ENCODE measurements at regions not wholly inside any gene's neighbourhood (a gene's known extent, or its start where the extent isn't known, plus 50 kb on each side); places are given as distances from the start of the nearest gene placed in this dataset.
"Not testable (repeated sequence)": the region's sequence is repeated elsewhere in the genome, so short reads cannot be mapped to it uniquely, and the experiment has no call there.

DNA sequence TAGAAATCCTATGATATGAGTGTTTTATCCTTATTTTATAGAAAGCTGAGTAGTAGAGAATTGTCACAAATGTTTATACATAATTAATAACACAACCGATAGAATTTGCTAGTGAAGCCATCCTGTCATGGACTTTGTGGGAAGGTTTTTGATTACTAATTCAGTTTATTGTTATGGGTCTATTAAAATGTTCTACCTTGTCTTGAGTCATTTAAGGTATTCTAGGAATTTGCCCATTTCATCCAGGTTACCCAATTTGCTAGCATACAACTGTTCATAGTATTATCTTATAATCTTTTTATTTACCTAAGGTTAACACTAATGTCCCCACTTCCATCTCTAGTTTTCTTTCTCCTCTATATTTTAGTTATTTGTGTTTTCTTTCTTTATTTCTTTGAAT is 553.1 kb upstream of the ATXN7L3B start:
- H3K27ac ChIP-seq (ENCODE audit: low read depth, low read length) = no peak overlapping the region
- no peak overlapping the region for H3K9ac ChIP-seq (ENCODE audit: low read depth in 1 of 3, low read length in 3 of 3)
- no peaks in the 10 kb centered on the region for H3K27me3 ChIP-seq (ENCODE audit: control insufficient read depth in 3 of 3, insufficient read depth in 3 of 3, low read length in 3 of 3)
- H3K4me3 ChIP-seq (ENCODE audit: low read length in 3 of 3) = no peak overlapping the region
- no peaks in the 10 kb centered on the region for H3K9me3 ChIP-seq (ENCODE audit: control insufficient read depth in 3 of 3, low read length in 3 of 3)
- H3K36me3 ChIP-seq (ENCODE audit: control insufficient read depth in 3 of 3, insufficient read depth in 3 of 3, low read length in 3 of 3) = no peaks in the 10 kb centered on the region
- H3K4me1 ChIP-seq (ENCODE audit: control insufficient read depth in 3 of 3, insufficient read depth in 3 of 3, low read length in 3 of 3) = no peaks in the 10 kb centered on the region

DNA sequence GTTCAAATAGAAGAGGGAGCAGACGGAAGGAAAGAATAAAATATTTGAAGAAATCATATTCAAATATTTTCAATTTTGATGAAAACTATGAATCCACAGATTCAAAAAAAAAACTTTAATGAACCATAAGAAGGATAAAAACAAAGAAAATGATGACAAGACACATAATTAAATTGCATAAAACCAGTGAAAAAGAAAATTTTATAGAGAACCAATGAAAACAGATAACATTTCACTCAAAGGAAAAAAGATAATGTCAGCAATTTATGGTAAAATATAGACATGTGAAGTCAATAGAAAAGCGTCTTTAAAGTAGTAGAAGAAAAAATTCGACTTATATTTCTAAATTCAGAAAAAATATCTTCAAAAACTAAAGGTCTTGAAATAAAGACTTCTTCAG is 546.5 kb upstream of the ATXN7L3B start:
- Histone ChIP-seq H3K4me3 (ENCODE audit: low read length in 3 of 3) (no peak overlapping the region), H3K36me3 (ENCODE audit: control insufficient read depth in 3 of 3, insufficient read depth in 3 of 3, low read length in 3 of 3) (no peaks in the 10 kb centered on the region), H3K27ac (ENCODE audit: low read depth, low read length) (no peak overlapping the region), H3K4me1 (ENCODE audit: control insufficient read depth in 3 of 3, insufficient read depth in 3 of 3, low read length in 3 of 3) (no peaks in the 10 kb centered on the region), H3K9me3 (ENCODE audit: control insufficient read depth in 3 of 3, low read length in 3 of 3) (no peaks in the 10 kb centered on the region), H3K9ac (ENCODE audit: low read depth in 1 of 3, low read length in 3 of 3) (no peak overlapping the region), H3K27me3 (ENCODE audit: control insufficient read depth in 3 of 3, insufficient read depth in 3 of 3, low read length in 3 of 3) (no peaks in the 10 kb centered on the region)

DNA sequence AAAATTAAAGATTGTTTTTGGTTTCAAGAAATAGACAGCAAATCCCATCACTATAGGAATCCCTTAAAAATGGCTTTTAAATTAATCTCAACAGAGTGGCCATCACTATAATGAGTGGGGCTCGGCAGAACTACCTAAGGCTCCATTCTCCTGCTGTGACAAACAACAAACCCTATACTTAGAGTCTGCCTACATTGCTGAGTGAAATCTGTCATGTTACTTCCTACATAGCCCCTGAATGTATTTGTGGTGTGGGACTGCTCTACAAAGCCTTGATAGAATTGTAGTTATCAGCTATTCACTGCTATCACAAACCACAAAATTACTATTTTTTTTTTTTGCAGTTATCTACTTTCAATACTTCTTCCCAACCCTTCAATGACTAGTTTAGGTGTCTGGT is 538.7 kb upstream of the ATXN7L3B start:
- Histone ChIP-seq H3K9ac (ENCODE audit: low read depth in 1 of 3, low read length in 3 of 3) (no peak overlapping the region), H3K9me3 (ENCODE audit: control insufficient read depth in 3 of 3, low read length in 3 of 3) (no peaks in the 10 kb centered on the region), H3K4me3 (ENCODE audit: low read length in 3 of 3) (no peak overlapping the region), H3K27ac (ENCODE audit: low read depth, low read length) (no peak overlapping the region), H3K36me3 (ENCODE audit: control insufficient read depth in 3 of 3, insufficient read depth in 3 of 3, low read length in 3 of 3) (no peaks in the 10 kb centered on the region), H3K4me1 (ENCODE audit: control insufficient read depth in 3 of 3, insufficient read depth in 3 of 3, low read length in 3 of 3) (no peaks in the 10 kb centered on the region), H3K27me3 (ENCODE audit: control insufficient read depth in 3 of 3, insufficient read depth in 3 of 3, low read length in 3 of 3) (no peaks in the 10 kb centered on the region)

DNA sequence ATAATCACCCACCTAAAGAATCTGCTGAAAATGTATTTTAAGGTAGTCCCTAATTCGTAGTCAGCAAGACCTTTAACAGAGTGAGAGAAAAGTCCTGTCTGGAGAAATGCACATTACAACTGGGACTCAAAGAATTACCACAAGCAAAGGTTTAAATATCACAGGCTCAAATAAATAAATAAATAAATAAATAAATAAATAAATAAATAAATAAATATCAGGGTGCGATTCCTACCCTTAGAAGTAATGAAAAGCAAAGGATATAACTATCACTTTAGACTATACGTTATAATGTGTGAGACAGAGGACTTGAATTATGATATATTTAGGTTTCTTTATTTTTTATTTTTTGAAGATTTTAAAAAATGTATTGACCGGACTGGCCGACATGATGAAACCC is 522.5 kb upstream of the ATXN7L3B start:
- Histone ChIP-seq H3K9me3 (ENCODE audit: control insufficient read depth in 3 of 3, low read length in 3 of 3) (no peaks in the 10 kb centered on the region), H3K9ac (ENCODE audit: low read depth in 1 of 3, low read length in 3 of 3) (no peak overlapping the region), H3K4me1 (ENCODE audit: control insufficient read depth in 3 of 3, insufficient read depth in 3 of 3, low read length in 3 of 3) (no peaks in the 10 kb centered on the region)

DNA sequence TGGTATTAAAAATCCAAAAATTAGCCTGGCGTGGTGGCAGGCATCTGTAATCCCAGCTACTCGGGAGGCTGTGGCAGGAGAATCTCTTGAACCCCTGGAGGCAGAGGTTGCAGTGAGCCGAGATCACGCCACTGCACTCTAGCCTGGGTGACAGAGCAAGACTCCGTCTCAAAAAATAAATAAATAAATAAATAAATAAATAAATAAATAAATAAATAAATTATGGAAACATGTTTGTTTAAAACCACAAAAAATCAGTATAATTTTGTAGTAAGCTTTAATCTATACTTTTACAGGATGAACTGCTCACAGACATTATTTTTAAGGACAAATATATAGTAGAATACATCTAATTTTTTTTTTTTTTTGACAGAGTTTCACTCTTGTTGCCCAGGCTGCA is 521.3 kb upstream of the ATXN7L3B start:
- H3K4me3 ChIP-seq (ENCODE audit: low read length in 3 of 3); H3K4me1 ChIP-seq (ENCODE audit: control insufficient read depth in 3 of 3, insufficient read depth in 3 of 3, low read length in 3 of 3); H3K27me3 ChIP-seq (ENCODE audit: control insufficient read depth in 3 of 3, insufficient read depth in 3 of 3, low read length in 3 of 3): not testable (repeated sequence)

More for the DNA sequence above, 522.5 kb upstream of the ATXN7L3B start:
- Histone ChIP-seq H3K27ac (ENCODE audit: low read depth, low read length) (no peak overlapping the region), H3K4me3 (ENCODE audit: low read length in 3 of 3) (no peak overlapping the region), H3K36me3 (ENCODE audit: control insufficient read depth in 3 of 3, insufficient read depth in 3 of 3, low read length in 3 of 3) (no peaks in the 10 kb centered on the region), H3K27me3 (ENCODE audit: control insufficient read depth in 3 of 3, insufficient read depth in 3 of 3, low read length in 3 of 3) (no peaks in the 10 kb centered on the region)

DNA sequence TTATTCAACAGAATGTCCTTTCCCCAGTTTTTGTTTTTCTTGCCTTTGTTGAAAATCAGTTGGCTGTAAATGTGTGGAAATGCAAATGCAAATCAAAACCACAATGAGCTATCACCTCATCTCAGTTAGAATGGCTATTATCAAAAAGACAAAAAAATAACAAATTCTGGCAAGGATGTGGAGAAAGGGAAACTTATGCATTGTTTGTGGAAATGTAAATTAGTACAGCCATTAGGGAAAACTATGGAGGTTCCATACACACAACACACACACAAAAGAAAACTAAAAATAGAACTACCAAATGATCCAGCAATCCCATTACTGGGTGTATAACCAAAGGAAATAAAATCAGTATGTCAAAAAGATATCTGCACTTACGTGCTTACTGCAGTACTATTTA is 518.8 kb upstream of the ATXN7L3B start:
- Histone ChIP-seq H3K27me3 (ENCODE audit: control insufficient read depth in 3 of 3, insufficient read depth in 3 of 3, low read length in 3 of 3) (no peaks in the 10 kb centered on the region), H3K4me3 (ENCODE audit: low read length in 3 of 3) (no peak overlapping the region), H3K27ac (ENCODE audit: low read depth, low read length) (no peak overlapping the region), H3K4me1 (ENCODE audit: control insufficient read depth in 3 of 3, insufficient read depth in 3 of 3, low read length in 3 of 3) (no peaks in the 10 kb centered on the region), H3K36me3 (ENCODE audit: control insufficient read depth in 3 of 3, insufficient read depth in 3 of 3, low read length in 3 of 3) (no peaks in the 10 kb centered on the region), H3K9ac (ENCODE audit: low read depth in 1 of 3, low read length in 3 of 3) (no peak overlapping the region), H3K9me3 (ENCODE audit: control insufficient read depth in 3 of 3, low read length in 3 of 3) (no peaks in the 10 kb centered on the region)

More for the DNA sequence above, 521.3 kb upstream of the ATXN7L3B start:
- not testable (repeated sequence) for H3K36me3 ChIP-seq (ENCODE audit: control insufficient read depth in 3 of 3, insufficient read depth in 3 of 3, low read length in 3 of 3); H3K27ac ChIP-seq (ENCODE audit: low read depth, low read length); H3K9ac ChIP-seq (ENCODE audit: low read depth in 1 of 3, low read length in 3 of 3); H3K9me3 ChIP-seq (ENCODE audit: control insufficient read depth in 3 of 3, low read length in 3 of 3)

DNA sequence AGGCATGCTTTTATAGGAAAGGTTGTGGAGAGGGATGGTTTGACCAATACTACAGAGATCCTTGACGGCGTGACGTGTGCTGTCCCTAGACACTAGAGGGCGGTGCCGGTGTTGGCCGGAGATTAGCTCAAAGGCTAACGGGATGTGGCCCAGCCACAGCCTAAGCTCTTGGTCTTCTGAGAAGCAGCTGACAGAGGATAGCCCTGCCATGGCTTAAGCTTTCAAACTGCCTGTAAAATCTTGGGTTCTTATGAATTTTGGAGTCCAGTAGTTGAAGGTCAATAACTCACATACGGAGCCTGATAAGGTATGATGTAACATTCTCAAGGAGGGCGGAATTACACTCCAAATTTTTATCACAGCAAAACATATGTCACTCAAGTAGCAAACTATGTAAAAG is 515.7 kb upstream of the ATXN7L3B start:
- no peaks in the 10 kb centered on the region for H3K9me3 ChIP-seq (ENCODE audit: control insufficient read depth in 3 of 3, low read length in 3 of 3)
- no peaks in the 10 kb centered on the region for H3K4me1 ChIP-seq (ENCODE audit: control insufficient read depth in 3 of 3, insufficient read depth in 3 of 3, low read length in 3 of 3)
- no peaks in the 10 kb centered on the region for H3K36me3 ChIP-seq (ENCODE audit: control insufficient read depth in 3 of 3, insufficient read depth in 3 of 3, low read length in 3 of 3)
- no peak overlapping the region for H3K4me3 ChIP-seq (ENCODE audit: low read length in 3 of 3)
- no peaks in the 10 kb centered on the region for H3K27me3 ChIP-seq (ENCODE audit: control insufficient read depth in 3 of 3, insufficient read depth in 3 of 3, low read length in 3 of 3)
- no peak overlapping the region for H3K27ac ChIP-seq (ENCODE audit: low read depth, low read length)
- peak overlapping the region in 1 of 3 donors; percentile 4 for H3K9ac ChIP-seq (ENCODE audit: low read depth in 1 of 3, low read length in 3 of 3)

DNA sequence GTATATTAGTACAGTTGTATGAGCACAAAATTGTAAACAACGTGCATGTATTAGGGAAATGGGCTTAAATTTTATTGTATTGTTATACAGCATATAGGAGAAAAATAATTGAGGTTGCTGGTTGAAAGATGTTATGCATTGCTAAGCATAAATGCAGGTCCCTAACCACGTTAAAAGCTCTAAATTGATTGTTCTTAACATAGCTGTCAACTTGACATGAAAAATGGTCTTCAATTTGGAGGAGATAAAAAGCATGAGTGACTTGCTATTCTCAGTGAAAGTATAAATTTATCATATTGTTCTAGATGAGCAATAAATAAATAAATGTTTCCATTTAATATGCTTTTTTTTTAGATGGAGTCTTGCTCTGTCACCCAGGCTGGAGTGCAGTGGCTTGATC is 506.6 kb upstream of the ATXN7L3B start:
- Histone ChIP-seq H3K4me1 (ENCODE audit: control insufficient read depth in 3 of 3, insufficient read depth in 3 of 3, low read length in 3 of 3) (no peaks in the 10 kb centered on the region), H3K9me3 (ENCODE audit: control insufficient read depth in 3 of 3, low read length in 3 of 3) (no peaks in the 10 kb centered on the region), H3K9ac (ENCODE audit: low read depth in 1 of 3, low read length in 3 of 3) (no peak overlapping the region), H3K4me3 (ENCODE audit: low read length in 3 of 3) (no peak overlapping the region), H3K36me3 (ENCODE audit: control insufficient read depth in 3 of 3, insufficient read depth in 3 of 3, low read length in 3 of 3) (no peaks in the 10 kb centered on the region), H3K27ac (ENCODE audit: low read depth, low read length) (no peak overlapping the region), H3K27me3 (ENCODE audit: control insufficient read depth in 3 of 3, insufficient read depth in 3 of 3, low read length in 3 of 3) (no peaks in the 10 kb centered on the region)

DNA sequence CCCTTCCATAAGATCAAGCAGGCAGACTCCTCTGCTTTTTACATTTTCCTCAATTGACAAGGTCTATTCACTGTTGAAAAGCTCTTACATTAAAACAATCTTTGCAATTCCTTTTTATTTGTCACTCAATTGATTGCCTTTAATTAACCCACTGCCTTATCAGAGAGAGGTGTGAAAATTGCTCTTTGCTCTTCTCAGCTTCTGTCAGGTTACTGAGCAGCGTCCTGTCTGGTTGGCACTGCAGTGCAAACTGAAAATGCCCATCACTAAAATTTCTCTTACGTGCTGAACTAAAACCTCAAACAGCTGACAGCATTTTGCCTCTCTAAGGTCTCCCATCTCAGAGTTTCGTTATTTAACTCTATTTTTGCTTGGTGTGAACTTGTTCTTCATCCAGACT is 504.1 kb upstream of the ATXN7L3B start:
- Histone ChIP-seq H3K9ac (ENCODE audit: low read depth in 1 of 3, low read length in 3 of 3) (no peak overlapping the region), H3K4me1 (ENCODE audit: control insufficient read depth in 3 of 3, insufficient read depth in 3 of 3, low read length in 3 of 3) (no peaks in the 10 kb centered on the region), H3K9me3 (ENCODE audit: control insufficient read depth in 3 of 3, low read length in 3 of 3) (no peaks in the 10 kb centered on the region), H3K4me3 (ENCODE audit: low read length in 3 of 3) (no peak overlapping the region), H3K27ac (ENCODE audit: low read depth, low read length) (no peak overlapping the region), H3K36me3 (ENCODE audit: control insufficient read depth in 3 of 3, insufficient read depth in 3 of 3, low read length in 3 of 3) (no peaks in the 10 kb centered on the region), H3K27me3 (ENCODE audit: control insufficient read depth in 3 of 3, insufficient read depth in 3 of 3, low read length in 3 of 3) (no peaks in the 10 kb centered on the region)

DNA sequence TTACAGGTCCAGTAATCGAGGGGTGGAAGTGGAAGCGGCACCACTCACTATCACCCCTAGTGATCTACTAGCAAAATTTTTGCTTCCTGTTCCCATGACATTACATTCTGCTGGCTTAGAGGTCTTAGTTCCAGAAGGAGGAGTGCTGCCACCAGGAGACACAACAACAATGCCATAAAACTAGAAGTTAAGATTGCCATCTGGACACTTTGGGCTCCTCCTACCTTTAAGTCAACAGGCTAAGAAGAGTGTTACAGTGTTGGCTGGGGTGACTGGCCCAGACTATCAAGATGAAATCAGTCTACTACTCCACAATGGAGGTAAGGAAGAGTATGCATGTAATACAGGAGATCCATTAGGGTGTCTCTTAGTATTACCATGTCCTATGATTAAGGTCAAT is 498.5 kb upstream of the ATXN7L3B start:
- not testable (repeated sequence) for H3K36me3 ChIP-seq (ENCODE audit: control insufficient read depth in 3 of 3, insufficient read depth in 3 of 3, low read length in 3 of 3); H3K4me3 ChIP-seq (ENCODE audit: low read length in 3 of 3); H3K9ac ChIP-seq (ENCODE audit: low read depth in 1 of 3, low read length in 3 of 3); H3K27ac ChIP-seq (ENCODE audit: low read depth, low read length); H3K27me3 ChIP-seq (ENCODE audit: control insufficient read depth in 3 of 3, insufficient read depth in 3 of 3, low read length in 3 of 3); H3K9me3 ChIP-seq (ENCODE audit: control insufficient read depth in 3 of 3, low read length in 3 of 3); H3K4me1 ChIP-seq (ENCODE audit: control insufficient read depth in 3 of 3, insufficient read depth in 3 of 3, low read length in 3 of 3)

DNA sequence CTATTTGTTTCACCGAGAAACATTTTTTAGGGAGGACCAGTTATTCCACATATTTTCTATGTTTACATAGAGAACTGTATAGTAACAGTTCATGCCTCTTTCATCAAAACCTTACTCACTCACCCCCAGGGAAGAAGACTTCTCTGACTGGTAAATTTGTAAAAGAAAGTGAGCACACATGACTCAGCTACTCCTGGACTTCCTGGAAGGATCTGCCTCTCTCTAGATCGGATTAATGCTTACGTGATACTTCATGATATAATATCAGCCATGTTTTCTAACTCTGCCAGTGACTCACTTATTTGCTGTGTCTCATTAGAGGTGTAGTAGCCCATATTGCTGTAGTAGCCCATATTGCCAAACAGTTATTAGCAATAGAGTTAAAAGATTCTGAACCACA is 494.3 kb upstream of the ATXN7L3B start:
- Histone ChIP-seq H3K4me3 (ENCODE audit: low read length in 3 of 3) (no peak overlapping the region), H3K27ac (ENCODE audit: low read depth, low read length) (no peak overlapping the region), H3K9ac (ENCODE audit: low read depth in 1 of 3, low read length in 3 of 3) (no peak overlapping the region)

More for the DNA sequence above, 494.3 kb upstream of the ATXN7L3B start:
- no peaks in the 10 kb centered on the region for H3K36me3 ChIP-seq (ENCODE audit: control insufficient read depth in 3 of 3, insufficient read depth in 3 of 3, low read length in 3 of 3)
- no peaks in the 10 kb centered on the region for H3K4me1 ChIP-seq (ENCODE audit: control insufficient read depth in 3 of 3, insufficient read depth in 3 of 3, low read length in 3 of 3)
- H3K27me3 ChIP-seq (ENCODE audit: control insufficient read depth in 3 of 3, insufficient read depth in 3 of 3, low read length in 3 of 3) = no peaks in the 10 kb centered on the region
- no peaks in the 10 kb centered on the region for H3K9me3 ChIP-seq (ENCODE audit: control insufficient read depth in 3 of 3, low read length in 3 of 3)

Data from skeletal muscle tissue (tissue), 3 donors.